ENCODE measurements at regions not wholly inside any gene's neighbourhood (a gene's known extent, or its start where the extent isn't known, plus 50 kb on each side); places are given as distances from the start of the nearest gene placed in this dataset.

DNA sequence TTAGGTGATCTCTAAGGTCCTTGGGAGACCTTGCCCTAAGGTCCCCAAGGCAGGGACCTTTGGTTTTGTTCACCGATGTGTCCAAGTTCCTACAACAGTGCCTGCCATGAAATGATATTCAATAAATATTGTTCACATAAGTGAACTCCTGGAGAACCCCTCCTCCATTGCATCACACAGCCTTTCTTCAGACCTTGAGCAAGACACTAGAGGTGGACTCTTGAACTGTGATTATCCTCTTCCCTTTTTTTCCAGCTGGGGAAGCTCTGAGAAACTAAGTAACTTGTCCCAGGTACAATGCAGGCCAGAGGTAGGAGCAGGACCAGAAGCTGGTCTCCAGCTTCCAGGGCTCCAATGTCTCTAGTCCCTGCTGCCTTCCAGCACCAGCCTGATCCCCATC lies 76.6 kb upstream of the LMO1 start:
- DNase-seq (ENCODE audit: low read depth in 2 of 2): no peak

DNA sequence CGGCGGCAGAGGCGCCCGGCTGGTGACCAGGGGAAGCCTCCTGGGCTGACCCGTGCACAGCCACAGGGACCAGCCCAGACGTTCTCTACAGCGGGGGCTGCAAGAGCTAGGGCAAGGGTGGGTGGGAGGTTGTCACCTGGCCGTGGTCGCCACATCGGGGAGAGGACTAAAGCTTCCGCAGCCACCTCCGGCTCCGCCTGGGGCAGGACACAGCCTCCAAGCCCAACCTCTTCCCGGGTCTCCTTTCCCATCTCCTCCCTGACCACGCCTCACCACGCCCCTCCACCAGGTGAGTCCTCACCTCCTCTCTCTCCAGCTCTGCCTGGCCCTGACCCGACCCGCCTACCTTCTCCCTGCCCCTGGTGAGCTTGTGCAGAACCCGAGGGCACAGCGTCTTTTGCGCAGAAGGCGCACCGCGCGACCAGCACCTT lies 75.9 kb upstream of the LMO1 start:
- DNase-seq (ENCODE audit: low read depth in 2 of 2): no peak

DNA sequence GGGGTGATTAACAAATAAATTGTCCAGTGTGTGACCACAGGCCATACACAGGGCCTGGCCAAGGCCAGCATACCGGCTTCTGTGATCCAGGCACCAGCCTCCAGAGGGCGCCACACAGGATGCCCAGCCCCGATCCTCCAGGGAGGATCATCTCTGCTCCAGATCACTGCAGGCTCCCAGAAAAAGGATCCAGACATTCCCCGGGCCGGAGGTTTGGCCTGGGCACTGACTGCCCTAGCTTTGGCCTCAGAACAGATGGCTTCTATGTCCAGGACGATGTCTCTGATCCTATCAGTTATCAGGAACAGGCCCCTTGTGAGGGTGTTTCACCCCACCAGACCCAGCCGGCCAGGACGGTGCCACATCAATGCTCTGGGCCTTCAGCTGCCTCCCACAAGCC lies 74.5 kb upstream of the LMO1 start:
- DNase-seq (ENCODE audit: low read depth in 2 of 2): peak in 1 of 2 donors; percentile 7

GRCh38 chr11:8337130-8337795 lies 73.6 kb upstream of the LMO1 start:
- no peak for DNase-seq (ENCODE audit: low read depth in 2 of 2)

- DNase-seq (ENCODE audit: low read depth in 2 of 2): no peak
These were observed 72.9 kb upstream of the LMO1 start for GRCh38 chr11:8336356-8337129.

DNA sequence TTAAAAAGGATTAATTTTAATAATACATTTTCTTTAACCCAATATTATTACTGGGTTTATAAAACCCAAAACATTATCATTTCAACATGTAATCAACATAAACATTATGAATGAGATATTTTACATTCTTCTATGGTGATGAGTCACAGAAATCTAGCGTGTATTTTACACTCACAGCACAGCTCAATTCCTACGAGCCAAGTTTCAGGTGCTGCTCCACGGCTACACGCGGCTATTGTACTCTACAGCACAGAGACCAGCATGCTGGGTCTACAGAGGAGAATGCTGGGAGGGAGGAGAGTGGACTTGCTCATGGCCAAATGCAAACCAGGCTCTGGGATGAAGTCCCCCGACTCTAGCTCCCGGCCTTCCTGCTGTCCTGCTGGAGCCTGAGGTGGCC lies 72.0 kb upstream of the LMO1 start:
- no peak for DNase-seq (ENCODE audit: low read depth in 2 of 2)

- no peak for DNase-seq (ENCODE audit: low read depth in 2 of 2)
These were observed 71.5 kb upstream of the LMO1 start for GRCh38 chr11:8335186-8335585.

DNA sequence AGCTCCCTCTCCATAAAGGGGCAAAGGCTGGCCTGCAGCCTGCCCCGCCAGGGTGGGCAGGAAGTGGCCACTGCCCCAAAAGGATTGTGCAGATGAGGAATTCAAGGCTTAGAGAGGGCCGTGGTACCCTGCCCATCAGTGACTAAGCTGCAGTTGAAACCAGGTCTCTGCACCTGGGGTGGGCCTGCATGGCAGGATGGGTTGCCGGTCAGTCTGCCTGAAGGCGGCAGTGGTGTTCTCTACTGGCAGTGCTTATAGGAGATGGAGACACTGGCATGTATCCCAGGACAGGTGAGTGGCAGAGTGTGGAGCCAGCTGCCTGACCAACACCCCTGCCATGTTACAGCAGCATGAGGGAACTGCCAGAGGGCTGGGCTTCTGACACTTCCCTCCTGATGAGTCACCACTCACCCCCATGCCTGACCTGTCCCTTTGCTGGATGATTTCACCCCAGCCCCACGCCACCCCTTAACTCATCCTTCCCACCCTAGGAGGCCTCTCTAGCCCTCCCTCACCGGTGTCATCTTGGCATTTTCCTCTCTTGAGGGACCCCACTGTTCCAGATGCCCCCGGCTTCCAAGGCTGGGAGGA lies 70.2 kb upstream of the LMO1 start:
- DNase-seq (ENCODE audit: low read depth in 2 of 2): no peak

- DNase-seq (ENCODE audit: low read depth in 2 of 2): no peak
These were observed 69.7 kb upstream of the LMO1 start for GRCh38 chr11:8333376-8333775.

- no peak for DNase-seq (ENCODE audit: low read depth in 2 of 2)
These were observed 69.2 kb upstream of the LMO1 start for GRCh38 chr11:8332891-8333290.

GRCh38 chr11:8332196-8332595 lies 68.5 kb upstream of the LMO1 start:
- DNase-seq (ENCODE audit: low read depth in 2 of 2): no peak

GRCh38 chr11:8331767-8332166 lies 68.1 kb upstream of the LMO1 start:
- DNase-seq (ENCODE audit: low read depth in 2 of 2): no peak

DNA sequence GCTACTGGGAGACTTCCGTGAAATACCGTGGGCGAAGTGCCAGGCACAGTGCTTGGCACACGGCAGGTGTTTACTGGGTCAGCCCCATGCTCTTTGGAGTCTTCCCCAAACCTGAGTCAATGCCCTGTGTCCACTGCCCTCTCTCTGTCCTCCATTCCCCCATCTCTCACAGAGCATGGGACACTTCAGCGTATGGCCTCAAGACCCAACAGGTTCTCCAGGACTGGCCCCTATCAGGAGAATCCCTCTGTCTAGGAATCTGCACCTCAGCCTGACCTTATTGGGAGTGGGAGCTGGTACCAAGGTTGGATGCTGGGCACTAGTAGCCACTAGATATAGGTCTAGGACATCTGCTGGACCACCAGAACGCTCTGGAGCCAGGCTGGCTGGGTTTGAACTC lies 67.2 kb upstream of the LMO1 start:
- no peak for DNase-seq (ENCODE audit: low read depth in 2 of 2)

GRCh38 chr11:8330404-8330803 lies 66.7 kb upstream of the LMO1 start:
- no peak for DNase-seq (ENCODE audit: low read depth in 2 of 2)

GRCh38 chr11:8329847-8330361 lies 66.2 kb upstream of the LMO1 start:
- DNase-seq (ENCODE audit: low read depth in 2 of 2): no peak

DNA sequence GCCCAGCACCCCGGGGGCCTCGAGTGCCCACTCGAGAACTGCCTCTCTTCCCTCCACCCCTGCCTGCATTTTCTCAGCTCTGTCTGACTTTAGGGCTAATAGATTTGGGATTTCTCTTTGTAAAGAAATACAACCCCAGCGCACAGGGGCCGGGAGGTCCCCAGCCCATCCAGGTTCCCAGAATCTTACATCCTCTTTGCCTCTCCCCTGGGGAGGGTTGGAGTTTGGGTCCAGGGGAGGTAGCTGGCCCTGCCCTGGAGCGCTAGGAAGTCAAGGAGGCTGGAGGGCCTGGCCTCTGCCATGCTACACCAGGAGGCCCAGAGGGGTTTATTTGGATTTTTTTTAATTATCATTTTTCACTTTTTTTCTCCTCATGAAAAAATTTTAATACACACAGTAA lies 65.7 kb upstream of the LMO1 start:
- no peak for DNase-seq (ENCODE audit: low read depth in 2 of 2)

DNA sequence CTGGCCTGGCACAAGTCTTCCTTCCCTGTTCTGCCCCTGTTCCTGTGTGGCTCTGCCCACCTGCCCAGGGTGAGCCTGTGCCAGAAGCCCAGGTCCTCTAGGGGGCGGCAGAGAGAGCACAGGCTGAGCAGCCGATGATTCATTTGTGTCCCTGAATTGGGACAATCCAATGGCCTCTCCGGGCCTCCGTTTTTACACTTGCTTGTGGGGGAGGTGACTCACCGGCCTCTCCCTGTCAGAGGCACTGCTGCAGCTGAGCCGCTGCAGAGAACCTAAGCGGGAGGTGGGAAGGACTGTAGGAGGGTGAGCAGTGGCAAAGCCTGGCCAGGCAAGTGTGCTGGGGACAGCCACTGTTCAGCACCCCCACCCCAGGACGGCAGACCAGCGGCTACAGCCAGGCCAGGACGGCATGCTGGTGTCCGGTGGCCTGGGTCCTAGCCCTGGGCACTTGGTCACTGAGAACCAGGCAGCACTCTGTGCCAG lies 65.2 kb upstream of the LMO1 start:
- peak; percentile 67 to 70 for DNase-seq (ENCODE audit: low read depth in 2 of 2)

DNA sequence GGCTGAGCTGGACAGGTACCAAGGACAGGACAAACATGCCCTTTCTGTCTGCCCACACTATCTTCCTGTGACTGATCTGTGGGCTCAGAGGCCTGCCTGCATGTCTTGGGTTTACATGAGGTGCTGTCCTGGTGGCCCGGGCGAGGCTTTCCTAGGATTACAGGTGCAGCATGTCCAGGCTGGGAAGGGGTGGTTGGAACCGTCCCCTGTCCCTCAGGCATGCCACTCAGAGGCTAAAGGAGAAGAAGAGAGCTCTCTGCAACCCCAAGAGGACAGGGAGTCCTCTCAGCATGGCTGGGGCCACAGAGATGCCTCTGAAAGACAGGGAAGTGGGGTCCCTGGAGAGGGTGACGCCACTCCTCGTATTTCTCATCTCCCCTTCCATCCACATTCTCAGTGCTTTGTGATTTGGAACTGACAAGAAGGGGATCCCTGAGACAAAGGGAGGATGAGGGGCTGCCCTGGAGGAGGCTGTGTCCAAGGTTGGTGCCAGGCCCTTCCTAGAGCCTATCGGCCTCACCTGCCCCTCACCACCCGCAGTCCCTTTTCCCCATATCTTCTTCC lies 64.6 kb upstream of the LMO1 start:
- no peak for DNase-seq (ENCODE audit: low read depth in 2 of 2)

DNA sequence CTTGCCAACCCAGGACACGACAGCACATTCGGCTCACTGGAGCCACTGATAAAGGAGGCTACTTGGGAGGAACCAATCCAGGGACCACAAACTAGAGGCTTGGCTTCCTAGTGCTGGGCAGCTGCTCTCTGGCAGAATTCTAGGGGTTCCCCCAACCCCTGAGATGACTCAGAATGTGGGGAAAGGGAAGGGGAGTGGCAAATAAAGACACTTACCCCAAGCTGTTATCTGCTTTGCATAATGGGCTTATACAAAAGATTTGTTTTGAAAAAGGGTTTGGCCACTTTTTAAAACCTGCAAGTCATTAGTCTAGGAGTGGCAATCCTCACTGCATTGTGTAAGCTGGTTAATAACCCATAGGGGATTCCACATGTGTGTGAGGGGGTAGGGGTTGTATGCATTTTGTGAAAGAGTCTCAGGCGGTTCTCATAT lies 64.1 kb upstream of the LMO1 start:
- no peak for DNase-seq (ENCODE audit: low read depth in 2 of 2)

DNA sequence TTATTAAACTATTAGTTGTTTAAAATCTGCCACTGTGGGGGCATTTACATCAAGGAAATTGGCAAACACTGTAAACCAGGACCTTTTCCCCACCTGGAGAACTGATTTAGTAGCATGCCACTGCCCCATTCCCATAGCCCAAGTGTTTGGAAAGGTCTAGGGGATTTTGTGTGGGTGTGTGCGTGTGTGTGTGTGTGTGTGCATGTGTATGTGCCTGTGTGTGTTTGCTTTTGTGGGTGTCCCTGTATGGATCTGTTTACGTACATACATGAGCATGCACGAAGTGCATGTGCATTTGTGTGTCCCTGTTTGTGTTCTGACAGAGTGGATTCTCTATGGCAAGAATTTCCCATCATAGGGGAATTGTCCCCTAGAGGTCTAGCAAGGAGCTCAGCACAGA lies 62.7 kb upstream of the LMO1 start:
- no peak for DNase-seq (ENCODE audit: low read depth in 2 of 2)

GRCh38 chr11:8325591-8326304 lies 62.1 kb upstream of the LMO1 start:
- DNase-seq (ENCODE audit: low read depth in 2 of 2): no peak
